GM19397 (cell line): ENCODE measurements at regions not wholly inside any gene's neighbourhood (a gene's known extent, or its start where the extent isn't known, plus 50 kb on each side); places are given as distances from the start of the nearest gene placed in this dataset.
"Not testable (repeated sequence)": the region's sequence is repeated elsewhere in the genome, so short reads cannot be mapped to it uniquely, and the experiment has no call there.

Experiments
- ATAC-seq: cut with Tn5 transposase; IDR thresholded peaks from one replicate; pipeline ENCODE4 v1.9.1; 2021; ENCODE audit warnings: mild to moderate bottlenecking, moderate library complexity; ENCODE audit not compliant: unreplicated experiment

- ATAC-seq = no peak
Observed at GRCh38 chr16:75836347-75837010, 110.2 kb upstream of the CPHXL start.

DNA sequence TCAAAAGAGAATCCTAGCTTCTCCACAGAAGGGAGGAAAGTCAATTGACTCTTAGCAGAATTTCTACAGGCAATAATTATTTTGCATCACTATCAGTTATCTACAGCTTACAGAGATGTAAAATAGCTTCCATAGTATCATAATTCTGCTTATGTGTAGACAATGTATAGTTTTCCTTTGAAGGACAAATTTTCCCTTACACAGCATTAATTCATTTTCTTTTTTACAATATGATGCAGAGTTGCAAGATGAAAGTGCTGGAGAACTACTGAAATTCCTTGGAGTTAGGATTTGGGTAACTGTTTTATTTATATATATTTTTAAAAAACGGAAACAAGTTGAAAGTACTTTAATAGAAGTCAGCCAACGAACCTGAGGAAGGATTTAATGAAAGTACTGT lies 111.0 kb upstream of the CPHXL start:
- no peak for ATAC-seq

DNA sequence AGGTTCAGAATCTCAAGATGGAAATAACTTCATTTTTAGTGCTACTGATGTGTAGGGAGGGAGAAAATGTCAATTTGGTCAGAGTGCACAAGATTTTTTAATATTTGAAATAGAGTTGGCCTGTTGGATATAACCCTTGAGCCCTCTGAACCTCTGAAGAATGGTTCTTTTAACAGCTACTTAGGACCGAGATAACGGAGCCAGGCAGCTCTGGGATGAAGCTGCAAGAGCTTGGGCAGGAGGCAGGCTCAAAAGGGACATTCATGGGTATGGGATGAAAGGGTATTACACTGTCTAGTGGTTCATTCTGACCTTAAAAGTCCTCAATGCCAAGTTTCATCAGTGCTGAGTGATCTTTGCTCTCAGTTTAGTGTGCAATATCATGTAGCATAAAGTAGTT lies 111.4 kb upstream of the CPHXL start:
- ATAC-seq = no peak

DNA sequence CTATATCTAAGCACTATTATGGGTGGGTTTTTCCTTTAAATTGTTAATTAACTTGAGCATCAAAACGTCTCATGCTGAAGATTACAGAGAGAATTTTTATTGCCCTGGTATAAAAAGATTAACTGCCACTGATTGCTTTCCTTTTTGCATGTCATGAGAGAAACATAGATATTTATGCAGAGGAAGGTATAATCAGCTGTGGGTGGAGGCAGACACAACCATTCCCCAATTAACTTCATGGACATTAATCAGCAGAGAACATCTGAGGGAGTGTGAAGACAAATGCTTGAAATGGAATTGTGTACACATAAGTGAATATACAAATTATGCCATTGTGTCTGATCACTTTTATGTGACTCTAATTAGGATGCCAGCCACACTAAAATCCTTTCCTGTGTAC lies 115.2 kb upstream of the CPHXL start:
- no peak for ATAC-seq

GRCh38 chr16:75847172-75847571 lies 120.9 kb upstream of the CPHXL start:
- no peak for ATAC-seq

- ATAC-seq = no peak
Observed at GRCh38 chr16:75854152-75854551, 127.9 kb upstream of the CPHXL start.

DNA sequence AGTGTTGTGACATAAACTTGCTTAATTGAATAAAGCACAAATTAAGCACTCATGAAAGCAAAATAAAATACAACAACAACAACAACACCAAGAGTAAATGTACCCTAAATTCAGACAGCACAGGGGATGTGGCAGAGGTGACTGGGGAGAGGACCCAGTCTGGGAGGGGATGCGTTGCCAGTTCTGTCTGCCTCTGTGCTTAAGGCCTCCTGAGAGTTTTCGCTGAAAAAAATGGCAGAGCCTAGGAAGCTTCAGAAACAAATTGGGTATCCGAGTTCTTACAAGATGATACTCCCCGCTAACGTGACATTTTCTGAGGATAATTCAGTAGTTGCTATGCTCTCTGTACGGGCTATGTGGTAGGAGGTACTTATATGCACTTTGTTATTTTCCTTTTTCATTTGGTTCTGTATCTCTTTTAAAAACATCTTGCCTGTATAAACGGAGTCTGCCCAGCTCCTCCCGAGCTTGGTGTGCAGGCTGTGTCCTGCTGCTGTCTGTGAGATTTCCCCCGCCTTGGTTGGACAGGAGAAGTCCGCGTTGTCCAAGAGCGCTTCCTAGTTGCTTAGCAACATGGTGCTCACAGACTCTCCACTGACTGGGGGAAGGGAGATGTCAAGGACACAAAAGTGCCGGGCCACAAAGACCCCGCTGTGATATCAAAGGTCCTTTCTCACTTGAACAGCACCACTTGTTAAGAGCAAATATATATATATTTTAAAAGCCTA lies 134.2 kb upstream of the CPHXL start:
- no peak for ATAC-seq

- no peak for ATAC-seq
Observed at GRCh38 chr16:75861311-75862097, 135.2 kb upstream of the CPHXL start.

DNA sequence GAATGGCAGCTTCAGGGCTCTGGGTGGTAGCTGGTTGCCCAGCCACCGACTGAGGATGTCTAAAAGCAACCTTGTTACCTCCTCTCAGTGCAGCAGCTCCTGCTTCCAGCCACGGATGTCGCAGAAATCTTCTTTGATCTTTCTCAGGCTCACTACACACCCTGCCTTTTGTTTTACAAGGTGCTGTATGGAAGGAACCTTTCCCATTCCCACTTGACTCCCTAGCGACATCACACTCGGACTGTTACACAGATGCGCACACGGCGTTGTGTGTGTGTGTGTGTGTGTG lies 135.8 kb upstream of the CPHXL start:
- no peak for ATAC-seq

GRCh38 chr16:75864243-75864642 lies 138.0 kb upstream of the CPHXL start:
- no peak for ATAC-seq

DNA sequence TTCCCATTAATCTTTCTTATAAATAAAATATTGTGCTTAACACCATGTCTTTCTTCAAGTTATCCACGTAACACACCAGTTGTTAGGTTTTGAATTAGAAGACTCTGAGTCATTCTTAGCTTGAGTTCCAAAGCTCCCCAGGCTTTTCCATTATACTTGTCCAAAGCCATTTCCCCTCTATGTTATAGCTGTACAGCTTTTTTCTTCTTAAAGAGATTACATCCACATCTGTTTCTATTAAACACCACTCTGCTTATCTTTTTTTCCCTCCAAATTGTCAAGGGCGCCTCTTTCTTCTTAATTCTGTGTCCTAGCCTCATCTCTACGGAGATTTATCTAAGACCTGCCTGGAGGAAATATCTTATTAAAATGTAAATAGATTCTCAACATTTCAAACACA lies 139.4 kb upstream of the CPHXL start:
- no peak for ATAC-seq

GRCh38 chr16:75868636-75869632 lies 142.6 kb upstream of the CPHXL start:
- no peak for ATAC-seq

- not testable (repeated sequence) for ATAC-seq
Observed at GRCh38 chr16:75881280-75881679, 155.0 kb upstream of the CPHXL start.

GRCh38 chr16:75899163-75899562 lies 172.9 kb upstream of the CPHXL start:
- no peak for ATAC-seq

GRCh38 chr16:75908331-75909117 lies 182.2 kb upstream of the CPHXL start:
- ATAC-seq = no peak

GRCh38 chr16:75909746-75910145 lies 183.5 kb upstream of the CPHXL start:
- no peak for ATAC-seq

DNA sequence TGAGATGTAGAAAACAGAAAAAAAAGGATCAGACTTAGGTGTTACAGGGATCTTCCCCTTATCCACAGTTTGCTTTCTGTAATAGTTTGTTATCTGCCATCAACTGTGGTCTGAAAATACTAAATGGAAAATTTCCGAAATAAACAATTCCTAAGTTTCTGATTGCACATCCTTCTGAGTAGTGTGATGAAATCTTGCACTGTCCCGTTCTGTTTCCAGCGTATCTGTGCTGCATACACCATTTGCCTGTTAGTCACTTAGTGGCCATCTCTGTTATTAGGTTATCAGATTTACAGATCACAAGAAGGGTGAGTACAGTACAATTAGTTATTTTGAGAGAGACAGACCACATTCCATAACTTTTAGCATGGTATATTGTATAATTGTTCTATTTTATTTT lies 185.6 kb upstream of the CPHXL start:
- ATAC-seq = no peak

- ATAC-seq = no peak
Observed at GRCh38 chr16:75913958-75914357, 187.7 kb upstream of the CPHXL start.

GRCh38 chr16:75916451-75916850 lies 190.2 kb upstream of the CPHXL start:
- no peak for ATAC-seq

DNA sequence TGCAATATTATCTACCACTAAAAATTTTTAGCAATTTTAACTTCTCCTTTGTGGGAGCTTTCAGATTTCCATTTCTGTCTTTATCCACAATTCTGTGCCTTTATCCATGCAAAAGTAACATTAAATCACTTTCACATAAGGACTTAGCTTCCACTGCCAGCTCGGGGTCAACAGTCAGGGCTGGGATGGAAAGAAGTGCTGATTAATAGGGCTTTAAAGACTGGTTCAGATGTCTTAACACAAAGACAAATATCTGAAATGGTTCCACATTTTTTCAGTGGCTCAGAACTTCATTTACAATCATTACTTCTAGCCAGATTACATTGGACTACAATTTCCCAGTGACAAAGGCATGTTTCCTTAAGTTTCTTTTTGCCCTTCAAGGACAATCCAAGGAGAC lies 191.8 kb upstream of the CPHXL start:
- no peak for ATAC-seq
